ENCODE measurements at regions not wholly inside any gene's neighbourhood (a gene's known extent, or its start where the extent isn't known, plus 50 kb on each side); places are given as distances from the start of the nearest gene placed in this dataset.

DNA sequence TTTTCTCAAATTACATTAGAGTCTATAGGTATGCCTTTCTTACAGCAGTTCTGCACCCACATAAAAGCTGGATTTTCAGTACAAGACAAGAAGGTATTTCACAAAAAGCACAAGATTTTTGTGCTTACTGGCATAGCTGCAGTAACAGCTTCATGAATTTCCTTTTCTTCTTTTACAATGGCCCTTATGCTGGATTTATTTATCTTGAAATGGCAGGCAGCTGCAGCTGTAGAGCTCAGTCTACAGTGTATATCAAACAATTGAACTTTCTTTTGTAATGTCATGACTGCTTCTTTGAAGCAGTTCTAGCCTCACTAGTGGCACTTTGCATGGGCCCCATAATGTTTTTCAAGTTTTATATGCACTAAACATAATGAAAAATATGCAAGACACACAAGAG, 510.2 kb downstream of the KCNT2 start:
- Mint-ChIP-seq H3K9me3 (peaks cover 19% of the 10 kb centered on the region), H3K27ac (peak overlapping the region in 1 of 3 experiments; percentile 28), H3K36me3 (ENCODE audit: low read depth) (no peaks in the 10 kb centered on the region), H3K27me3 (ENCODE audit: low read depth) (no peaks in the 10 kb centered on the region), H3K4me1 (peaks cover 7% of the 10 kb centered on the region), H3K4me3 (no peak overlapping the region)
- TF ChIP-seq, protein P1, sequence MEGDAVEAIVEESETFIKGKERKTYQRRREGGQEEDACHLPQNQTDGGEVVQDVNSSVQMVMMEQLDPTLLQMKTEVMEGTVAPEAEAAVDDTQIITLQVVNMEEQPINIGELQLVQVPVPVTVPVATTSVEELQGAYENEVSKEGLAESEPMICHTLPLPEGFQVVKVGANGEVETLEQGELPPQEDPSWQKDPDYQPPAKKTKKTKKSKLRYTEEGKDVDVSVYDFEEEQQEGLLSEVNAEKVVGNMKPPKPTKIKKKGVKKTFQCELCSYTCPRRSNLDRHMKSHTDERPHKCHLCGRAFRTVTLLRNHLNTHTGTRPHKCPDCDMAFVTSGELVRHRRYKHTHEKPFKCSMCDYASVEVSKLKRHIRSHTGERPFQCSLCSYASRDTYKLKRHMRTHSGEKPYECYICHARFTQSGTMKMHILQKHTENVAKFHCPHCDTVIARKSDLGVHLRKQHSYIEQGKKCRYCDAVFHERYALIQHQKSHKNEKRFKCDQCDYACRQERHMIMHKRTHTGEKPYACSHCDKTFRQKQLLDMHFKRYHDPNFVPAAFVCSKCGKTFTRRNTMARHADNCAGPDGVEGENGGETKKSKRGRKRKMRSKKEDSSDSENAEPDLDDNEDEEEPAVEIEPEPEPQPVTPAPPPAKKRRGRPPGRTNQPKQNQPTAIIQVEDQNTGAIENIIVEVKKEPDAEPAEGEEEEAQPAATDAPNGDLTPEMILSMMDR (IDR thresholded peaks at IDR 0.05; ENCODE audit: unreplicated experiment in 3 of 3) = no peak

DNA sequence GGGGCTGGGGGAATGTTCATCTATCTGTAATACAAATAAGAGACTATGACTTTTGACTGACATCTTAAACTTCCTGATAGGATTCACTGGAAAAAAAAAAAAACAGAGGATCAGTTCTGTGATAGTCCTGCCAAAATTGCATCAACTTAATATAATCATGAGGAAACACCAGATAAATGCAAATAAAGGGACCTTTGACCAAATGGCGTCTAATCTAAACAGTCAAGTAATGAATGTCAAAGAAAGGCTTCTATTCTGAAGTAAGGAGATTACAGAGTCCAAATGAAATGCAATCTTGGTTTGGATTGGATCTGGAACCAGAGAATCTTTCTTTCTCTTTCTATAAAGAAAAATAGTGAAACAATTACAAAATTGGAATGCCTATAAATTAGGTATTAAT, 513.4 kb downstream of the KCNT2 start:
- TF ChIP-seq, protein P1 (IDR thresholded peaks at IDR 0.05; ENCODE audit: unreplicated experiment in 3 of 3) = no peak
- Mint-ChIP-seq H3K36me3 (ENCODE audit: low read depth) (no peaks in the 10 kb centered on the region), H3K4me1 (peaks cover 7% of the 10 kb centered on the region), H3K27me3 (ENCODE audit: low read depth) (no peaks in the 10 kb centered on the region), H3K27ac (no peak overlapping the region), H3K4me3 (no peak overlapping the region), H3K9me3 (no peaks in the 10 kb centered on the region)

DNA sequence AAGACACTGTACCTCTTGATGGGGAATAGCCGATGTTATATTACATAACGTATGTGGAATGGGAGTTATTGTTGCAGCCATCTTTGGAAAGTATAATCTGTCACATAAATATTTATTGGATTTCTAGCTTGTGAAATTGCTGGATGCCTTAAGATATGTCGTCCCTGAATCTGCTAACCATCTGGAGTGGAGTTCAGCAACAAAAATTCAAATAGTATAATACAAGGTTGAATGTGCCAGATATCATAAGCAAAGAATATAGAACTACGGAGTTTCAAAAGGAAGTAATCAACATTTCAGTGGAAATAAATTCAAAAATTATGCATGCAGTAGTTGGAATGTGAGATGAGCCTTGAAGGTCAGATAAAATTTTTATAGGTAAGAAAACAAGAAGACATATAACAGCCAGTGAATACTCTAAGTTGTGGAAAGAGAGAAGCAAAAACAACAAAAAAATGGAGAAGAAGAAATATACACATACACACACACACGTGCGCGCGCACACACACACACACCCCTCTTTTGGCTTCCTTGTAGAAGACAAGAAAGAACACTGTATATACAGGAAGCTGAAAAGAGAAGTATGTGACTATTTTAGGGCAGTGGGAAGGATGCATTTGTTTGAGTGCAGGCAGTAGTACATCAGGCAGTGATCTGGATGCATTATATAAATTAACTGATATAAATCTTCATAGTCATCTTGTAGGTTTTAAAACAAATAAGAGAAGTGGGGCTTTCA, 516.7 kb downstream of the KCNT2 start:
- Mint-ChIP-seq H3K4me1 (no peaks in the 10 kb centered on the region), H3K36me3 (ENCODE audit: low read depth) (no peaks in the 10 kb centered on the region), H3K27me3 (ENCODE audit: low read depth) (no peaks in the 10 kb centered on the region), H3K27ac (no peak overlapping the region), H3K9me3 (no peaks in the 10 kb centered on the region), H3K4me3 (no peak overlapping the region)
- TF ChIP-seq, protein P1 (IDR thresholded peaks at IDR 0.05; ENCODE audit: unreplicated experiment in 3 of 3) = no peak

DNA sequence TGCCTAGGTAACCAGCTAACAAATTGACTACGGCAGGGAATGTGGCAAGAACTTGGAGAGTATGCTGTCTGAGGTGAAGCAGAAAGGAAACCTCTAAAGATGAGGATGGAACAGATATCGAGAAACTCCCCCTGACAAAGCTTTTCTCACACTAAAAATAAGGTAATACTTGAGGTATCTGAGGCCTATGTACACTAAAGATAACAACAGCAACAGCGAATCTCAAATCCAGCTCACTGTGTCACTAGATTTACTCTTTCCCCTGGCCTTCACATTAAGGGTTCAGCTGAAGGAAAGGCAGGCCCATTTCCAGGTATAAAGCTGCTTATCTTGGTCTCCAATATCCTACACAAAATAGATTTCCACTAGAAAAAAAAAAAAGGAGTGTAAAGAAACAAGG, 518.0 kb downstream of the KCNT2 start:
- TF ChIP-seq, protein P1 (IDR thresholded peaks at IDR 0.05; ENCODE audit: unreplicated experiment in 3 of 3) = no peak
- Mint-ChIP-seq H3K27me3 (ENCODE audit: low read depth) (no peaks in the 10 kb centered on the region), H3K4me1 (no peaks in the 10 kb centered on the region), H3K4me3 (no peak overlapping the region), H3K36me3 (ENCODE audit: low read depth) (no peaks in the 10 kb centered on the region), H3K9me3 (no peaks in the 10 kb centered on the region), H3K27ac (no peak overlapping the region)

DNA sequence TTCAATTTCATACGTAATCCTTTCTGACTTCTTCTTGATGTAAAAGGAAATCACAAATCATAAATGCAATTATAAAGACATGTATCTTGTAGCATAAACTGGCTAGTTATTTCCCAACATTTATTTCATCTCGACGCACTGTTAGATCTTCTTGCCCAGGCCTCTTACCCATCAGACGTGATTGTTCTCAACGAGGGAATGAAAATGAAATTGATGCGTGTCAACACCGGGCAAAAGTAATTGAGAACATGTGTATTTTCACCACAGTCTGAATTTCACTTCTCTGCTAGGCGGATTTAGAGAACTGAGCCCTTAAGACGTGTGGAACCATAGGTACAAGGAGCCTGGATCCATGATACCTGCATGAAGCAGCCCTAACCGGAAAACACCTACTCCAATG, 519.7 kb downstream of the KCNT2 start:
- TF ChIP-seq, protein P1 (IDR thresholded peaks at IDR 0.05; ENCODE audit: unreplicated experiment in 3 of 3) = no peak
- Mint-ChIP-seq H3K4me1 (no peaks in the 10 kb centered on the region), H3K4me3 (no peak overlapping the region), H3K27ac (no peak overlapping the region), H3K27me3 (ENCODE audit: low read depth) (no peaks in the 10 kb centered on the region), H3K36me3 (ENCODE audit: low read depth) (no peaks in the 10 kb centered on the region), H3K9me3 (no peaks in the 10 kb centered on the region)

DNA sequence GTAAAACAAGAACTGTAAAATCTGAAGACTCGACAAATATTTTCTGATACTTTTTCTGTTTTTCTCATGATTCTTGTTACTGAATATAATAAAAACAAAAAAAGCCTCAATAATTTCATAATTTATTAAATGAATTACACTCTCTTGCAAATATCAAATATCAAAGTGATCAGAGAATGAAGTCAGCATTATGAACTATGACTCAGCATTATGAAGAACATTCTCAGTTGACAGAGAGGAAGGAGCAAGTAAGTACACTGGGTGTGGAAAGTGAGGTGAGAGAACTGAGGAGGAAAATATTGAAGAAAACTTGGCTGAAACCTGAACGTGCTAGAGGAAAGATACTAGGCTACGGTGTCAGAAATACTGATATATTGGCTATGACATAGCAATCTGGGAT, 529.5 kb downstream of the KCNT2 start:
- Mint-ChIP-seq H3K9me3 (no peaks in the 10 kb centered on the region), H3K4me3 (no peak overlapping the region), H3K4me1 (no peaks in the 10 kb centered on the region), H3K27me3 (ENCODE audit: low read depth) (no peaks in the 10 kb centered on the region), H3K36me3 (ENCODE audit: low read depth) (no peaks in the 10 kb centered on the region), H3K27ac (no peak overlapping the region)
- TF ChIP-seq, protein P1 (IDR thresholded peaks at IDR 0.05; ENCODE audit: unreplicated experiment in 3 of 3) = no peak
